Esophagus squamous epithelium (tissue), 4 donors: ENCODE measurements at regions not wholly inside any gene's neighbourhood (a gene's known extent, or its start where the extent isn't known, plus 50 kb on each side); places are given as distances from the start of the nearest gene placed in this dataset.

Source experiments
- CTCF ChIP-seq, 6 experiments: fragments of 450-650 bp in 4 of 6; fragments of 200-600 bp in 2 of 6; sonication (generic) in 2 of 6; IDR thresholded peaks; one replicate each; pipeline ENCODE4 v1.5.1; 2016 to 2019; ENCODE audit warnings: antibody characterized with exemption in 6 of 6, mild to moderate bottlenecking in 4 of 6, moderate library complexity in 4 of 6
- POLR2A ChIP-seq, 4 donors: fragments of 450-650 bp; IDR thresholded peaks; one replicate each; pipeline ENCODE4 v1.6.1; 2017; ENCODE audit warnings: antibody characterized with exemption in 4 of 4, mild to moderate bottlenecking in 4 of 4, moderate library complexity in 3 of 4

GRCh38 chr5:5581080-5581479, 158.6 kb downstream of the ICE1 start:
- TF ChIP-seq CTCF (IDR thresholded peaks at IDR 0.05): no peak
- no peak for TF ChIP-seq POLR2A (IDR thresholded peaks at IDR 0.05)
